ENCODE measurements at regions not wholly inside any gene's neighbourhood (a gene's known extent, or its start where the extent isn't known, plus 50 kb on each side); places are given as distances from the start of the nearest gene placed in this dataset.

DNA sequence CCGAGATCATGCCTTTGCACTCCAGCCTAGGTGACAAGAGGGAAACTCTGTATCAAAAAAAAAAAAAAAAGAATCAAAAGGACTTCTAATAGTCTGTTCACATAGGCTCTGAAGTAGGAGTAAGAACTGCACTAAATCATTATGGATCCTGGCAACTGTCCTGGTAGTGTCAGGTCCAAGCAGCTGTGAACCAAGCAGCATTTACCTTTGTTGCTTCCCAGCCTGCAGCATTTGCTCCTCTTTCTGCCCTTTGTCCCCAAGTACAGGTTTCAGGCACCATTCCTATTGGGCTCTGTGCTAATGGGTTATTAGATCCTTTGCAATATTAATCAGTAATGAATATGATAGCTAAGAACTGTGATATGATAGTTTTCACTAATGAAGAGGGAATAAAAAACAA lies 77.4 kb upstream of the NBEA start:
- no peak for DNase-seq

DNA sequence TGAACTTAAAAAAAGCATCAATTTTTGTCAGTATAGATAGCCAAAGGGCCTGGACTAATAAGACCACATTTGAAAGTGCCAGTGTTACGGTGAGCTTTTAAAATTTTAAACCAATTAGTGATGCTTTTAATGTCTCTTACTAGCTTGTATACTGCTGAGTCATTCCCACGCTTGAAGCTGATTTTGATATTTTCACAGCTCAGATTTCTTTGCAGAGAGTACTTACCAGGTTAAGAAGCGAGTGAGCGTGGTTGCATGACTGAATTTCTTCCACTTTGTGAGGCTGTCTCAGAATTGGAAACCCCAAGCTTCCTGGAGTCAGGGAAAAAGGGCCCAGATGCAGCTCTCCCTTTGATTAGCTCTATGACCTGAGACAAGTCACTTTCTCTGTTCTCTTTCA lies 74.5 kb upstream of the NBEA start:
- DNase-seq, result no peak

DNA sequence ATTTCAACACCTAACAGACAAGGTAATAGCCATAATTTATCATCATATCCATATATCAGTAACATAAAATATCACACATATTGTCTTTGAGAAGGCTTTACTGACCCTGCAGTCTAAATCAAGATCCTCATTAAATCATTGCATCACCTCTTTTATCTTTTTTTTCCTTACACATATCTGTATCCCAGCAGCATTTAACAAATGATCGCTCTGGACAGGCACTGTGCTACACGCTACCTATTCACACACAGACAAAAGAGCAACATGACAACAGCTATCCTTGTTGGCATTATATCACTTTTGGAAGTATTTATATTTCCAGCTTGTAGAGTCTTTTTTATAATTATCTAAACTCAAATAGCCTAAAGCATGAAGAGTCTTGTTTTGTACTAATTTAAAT lies 73.3 kb upstream of the NBEA start:
- DNase-seq, result no peak

DNA sequence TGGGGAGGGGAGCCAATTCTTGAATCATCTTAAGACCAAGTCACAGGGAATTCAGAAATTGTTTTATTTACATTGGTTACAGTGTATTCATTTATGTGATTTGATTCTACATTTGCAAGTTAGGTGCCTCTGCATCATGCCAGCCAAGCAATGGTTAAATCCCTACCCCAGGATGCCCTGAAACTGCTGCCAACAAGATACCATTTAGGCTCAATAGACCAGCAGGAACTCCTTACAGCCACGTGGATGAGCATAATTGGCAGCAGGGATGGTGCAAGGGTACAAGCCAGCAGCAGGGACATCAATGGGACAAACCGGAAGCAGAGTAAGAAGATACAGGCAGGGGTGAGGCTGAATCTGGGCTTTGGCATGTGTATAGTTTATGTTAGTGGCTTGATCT lies 72.4 kb upstream of the NBEA start:
- no peak for DNase-seq

DNA sequence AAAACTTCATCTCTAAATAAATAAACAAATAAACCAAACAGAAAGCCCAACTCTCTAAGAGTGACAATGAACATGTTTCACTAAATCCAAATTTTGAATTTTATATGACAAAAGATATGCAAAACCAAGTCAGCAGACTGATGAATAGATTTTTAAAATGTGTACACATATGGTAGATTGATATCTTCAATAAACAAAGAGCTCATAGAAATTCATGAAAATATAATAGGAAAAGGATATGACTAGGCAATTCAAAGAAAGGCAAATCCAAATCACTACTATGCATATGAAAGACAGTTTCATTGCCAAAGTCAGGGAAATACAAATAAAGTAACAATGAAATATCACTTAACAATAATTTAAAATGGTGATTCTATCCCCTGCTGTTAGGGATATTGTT lies 63.7 kb upstream of the NBEA start:
- no peak for DNase-seq

DNA sequence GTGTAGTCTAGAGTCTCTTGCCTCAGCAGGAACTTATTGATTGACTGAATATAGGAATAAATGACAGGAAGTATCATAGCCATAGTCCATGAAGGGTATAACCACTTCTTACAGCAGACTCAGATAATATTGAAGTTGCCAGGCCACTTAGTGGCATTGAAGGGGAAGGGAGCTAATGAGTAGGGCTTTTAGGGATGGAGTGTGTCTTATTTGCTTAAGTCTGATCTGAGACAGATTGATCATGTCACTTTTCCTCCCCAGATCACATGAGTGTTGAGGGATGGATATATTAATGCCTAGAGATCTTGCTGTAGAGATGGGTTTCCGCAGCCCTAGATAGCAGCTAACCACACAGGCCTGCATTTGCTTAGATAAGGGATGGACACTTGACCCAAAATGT lies 62.2 kb upstream of the NBEA start:
- no peak for DNase-seq

DNA sequence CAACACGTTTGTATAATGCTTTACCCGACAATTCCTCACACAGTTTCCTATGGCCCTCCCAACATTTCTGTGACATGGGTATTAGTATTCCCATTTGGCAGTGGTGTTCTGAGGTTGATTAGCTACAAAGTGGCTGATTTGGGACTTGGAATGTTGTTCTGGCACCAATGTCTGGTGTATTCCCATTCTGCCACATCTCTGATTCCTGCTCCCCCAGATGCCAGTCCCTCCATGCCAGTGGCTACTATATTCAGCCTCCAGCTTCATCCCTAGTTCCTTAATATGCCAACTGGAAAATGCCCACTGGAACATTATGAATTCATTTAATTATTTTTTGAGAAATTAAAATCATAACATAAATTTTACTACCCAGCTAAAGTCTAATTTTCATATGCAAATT lies 60.6 kb upstream of the NBEA start:
- DNase-seq, result no peak

DNA sequence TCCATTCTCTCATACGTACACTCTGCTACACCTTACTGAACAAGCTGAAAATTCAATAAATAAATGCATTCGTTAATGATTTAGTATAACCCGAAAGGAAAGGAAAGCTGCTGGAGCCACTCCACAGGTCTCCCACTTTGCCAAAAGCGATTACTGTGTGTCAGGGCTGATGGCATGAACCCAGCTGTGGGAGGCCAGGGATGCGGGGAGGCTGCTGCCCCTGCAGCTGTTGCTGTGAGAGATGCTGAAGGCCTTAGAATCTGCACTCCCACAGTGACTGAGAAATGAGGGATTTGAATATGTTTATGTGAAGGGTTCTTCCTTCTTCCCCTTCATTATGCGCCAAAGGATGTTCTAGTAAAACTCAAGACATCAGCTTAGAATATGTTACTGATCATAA lies 58.7 kb upstream of the NBEA start:
- DNase-seq, result no peak

DNA sequence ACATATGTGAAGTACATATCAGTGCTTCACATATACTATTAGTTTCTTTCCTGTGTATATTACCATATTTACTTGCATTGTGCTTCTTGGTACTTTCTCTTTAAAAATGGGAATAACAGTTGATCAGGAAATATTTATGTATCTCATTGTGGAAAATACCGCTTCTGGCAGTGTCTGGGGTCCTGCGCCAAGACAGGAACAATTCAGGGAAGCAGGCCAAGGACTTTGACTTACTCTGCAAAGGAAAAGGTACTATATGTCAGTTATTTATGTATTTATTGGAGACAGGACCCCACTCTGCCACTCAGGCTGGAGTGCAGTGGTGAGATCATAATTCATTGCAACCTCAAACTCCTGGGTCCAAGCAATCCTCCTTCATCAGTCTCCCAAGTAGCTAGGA lies 57.7 kb upstream of the NBEA start:
- DNase-seq, result no peak

DNA sequence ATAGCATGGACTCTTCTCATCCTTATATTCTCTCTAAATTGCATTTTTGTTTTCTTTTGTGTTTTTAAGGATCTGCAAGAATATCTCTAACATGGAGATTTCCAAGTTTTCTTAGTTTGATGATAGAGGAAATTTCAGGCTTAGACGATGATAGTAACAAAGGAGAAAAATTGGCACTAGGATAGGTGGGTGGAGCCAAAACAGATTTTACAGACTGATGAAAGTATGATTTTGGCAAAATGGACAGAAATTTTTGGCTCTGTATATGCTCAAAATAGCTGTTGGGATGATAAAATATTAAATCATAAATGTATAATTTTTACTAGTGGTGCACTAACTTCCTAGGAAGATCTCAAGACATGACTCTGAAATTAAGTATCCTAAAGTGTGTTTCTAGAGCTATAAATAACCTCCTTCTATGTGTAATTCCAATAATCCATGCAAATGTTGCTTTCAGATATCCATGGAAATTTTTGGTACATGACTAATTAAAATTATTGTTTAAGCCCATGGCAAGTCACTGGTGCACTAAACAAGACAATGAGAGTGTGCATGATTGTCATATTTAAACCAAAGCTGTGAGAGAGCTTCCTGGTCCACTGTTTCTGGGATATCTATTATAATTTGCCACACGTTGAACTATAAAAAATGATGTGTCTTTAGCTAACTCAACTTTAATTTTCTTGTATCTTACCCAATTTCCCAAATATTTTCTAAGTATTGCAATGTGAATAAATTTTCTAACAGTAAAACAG lies 55.8 kb upstream of the NBEA start:
- no peak for DNase-seq

DNA sequence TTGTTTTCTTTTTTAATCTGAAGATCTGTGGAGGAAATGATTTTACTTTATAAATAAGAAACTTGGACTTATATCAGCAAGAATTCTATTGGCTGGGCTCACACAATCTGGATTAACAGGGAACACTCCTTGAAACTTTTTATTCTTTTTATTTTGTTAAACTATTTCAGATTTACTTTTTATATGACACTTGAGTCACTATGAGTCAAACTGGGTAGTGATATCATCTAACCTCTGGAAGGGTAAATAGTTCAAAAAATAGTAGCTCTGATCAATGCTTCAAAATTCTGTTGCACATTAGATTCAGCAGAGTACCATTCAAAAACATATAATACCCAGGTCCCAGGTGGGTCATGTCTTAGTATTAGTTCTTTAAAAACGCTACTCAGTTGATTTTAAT lies 55.1 kb upstream of the NBEA start:
- no peak for DNase-seq
